ENCODE measurements at regions not wholly inside any gene's neighbourhood (a gene's known extent, or its start where the extent isn't known, plus 50 kb on each side); places are given as distances from the start of the nearest gene placed in this dataset.

- Histone ChIP-seq H3K9me3 (ENCODE audit: low read length) (no peaks in the 10 kb centered on the region), H3K4me1 (ENCODE audit: insufficient read depth, low read length) (no peaks in the 10 kb centered on the region), H3K27me3 (ENCODE audit: low read length) (peaks cover 28% of the 10 kb centered on the region), H4K20me1 (ENCODE audit: low read length) (no peaks in the 10 kb centered on the region), H3K9ac (ENCODE audit: low read length) (no peak overlapping the region), H3K36me3 (ENCODE audit: low read depth, low read length) (no peaks in the 10 kb centered on the region), H3F3A (ENCODE audit: low read length, unreplicated experiment) (no peaks in the 10 kb centered on the region), H3K9me2 (replicated peaks; ENCODE audit: low read length) (no peaks in the 10 kb centered on the region), H2AFZ (ENCODE audit: low read length) (no peak overlapping the region), H3K4me2 (ENCODE audit: low read length) (no peak overlapping the region), H3K27ac (ENCODE audit: low read length) (no peak overlapping the region), H3K4me3 (ENCODE audit: low read length) (no peak overlapping the region), H3K79me2 (ENCODE audit: low read length) (no peaks in the 10 kb centered on the region)
- intact Hi-C loops (cut with micrococcal nuclease) = no loop called here
- BruUV-seq (replicated peaks) = no TSS peak
- ATAC-seq (no peak), DNase-seq (no peak)
- TF ChIP-seq EZH2phosphoT487 (IDR thresholded peaks at IDR 0.05; ENCODE audit: borderline replicate concordance, low read length) (no peak), EZH2 (IDR thresholded peaks at IDR 0.05; ENCODE audit: low read length, unreplicated experiment) (no peak), CTCF (conservative IDR thresholded peaks at IDR 0.05; ENCODE audit: low read depth, low read length) (no peak)
- ChIA-PET POLR2A (ENCODE audit: unreplicated experiment) (no interaction called here), CTCF (no interaction called here)
Measured at GRCh38 chr3:139235192-139235591, 108.6 kb upstream of the MRPS22 start.

- CTCF ChIA-PET = no interaction called here
Measured at GRCh38 chr3:139236336-139236735, 107.5 kb upstream of the MRPS22 start.

More at GRCh38 chr3:139236336-139236735, 107.5 kb upstream of the MRPS22 start:
- ATAC-seq (no peak), DNase-seq (no peak)
- H4K20me1 ChIP-seq (ENCODE audit: low read length) = no peaks in the 10 kb centered on the region
- H3K4me3 ChIP-seq (ENCODE audit: low read length) = no peak overlapping the region
- no peaks in the 10 kb centered on the region for H3K79me2 ChIP-seq (ENCODE audit: low read length)
- H3K27ac ChIP-seq (ENCODE audit: low read length) = no peak overlapping the region
- intact Hi-C loops (cut with micrococcal nuclease) = no loop called here
- no TSS peak for BruUV-seq (replicated peaks)
- no peaks in the 10 kb centered on the region for H3K9me3 ChIP-seq (ENCODE audit: low read length)
- no peaks in the 10 kb centered on the region for H3K9me2 ChIP-seq (replicated peaks; ENCODE audit: low read length)
- TF ChIP-seq CTCF (conservative IDR thresholded peaks at IDR 0.05; ENCODE audit: low read depth, low read length) = no peak
- TF ChIP-seq EZH2 (IDR thresholded peaks at IDR 0.05; ENCODE audit: low read length, unreplicated experiment) = no peak
- TF ChIP-seq EZH2phosphoT487 (IDR thresholded peaks at IDR 0.05; ENCODE audit: borderline replicate concordance, low read length) = no peak
- H3K4me1 ChIP-seq (ENCODE audit: insufficient read depth, low read length) = no peaks in the 10 kb centered on the region
- H2AFZ ChIP-seq (ENCODE audit: low read length) = no peak overlapping the region
- no peak overlapping the region for H3K4me2 ChIP-seq (ENCODE audit: low read length)
- peaks cover 32% of the 10 kb centered on the region for H3K27me3 ChIP-seq (ENCODE audit: low read length)
- no peaks in the 10 kb centered on the region for H3F3A ChIP-seq (ENCODE audit: low read length, unreplicated experiment)
- POLR2A ChIA-PET (ENCODE audit: unreplicated experiment) = no interaction called here
- H3K9ac ChIP-seq (ENCODE audit: low read length) = no peak overlapping the region
- no peaks in the 10 kb centered on the region for H3K36me3 ChIP-seq (ENCODE audit: low read depth, low read length)
